ENCODE measurements at regions not wholly inside any gene's neighbourhood (a gene's known extent, or its start where the extent isn't known, plus 50 kb on each side); places are given as distances from the start of the nearest gene placed in this dataset.
A peak's percentile ranks its signal among the peaks of the same experiment; 100 is the strongest.

GRCh38 chr1:228955691-228956090 lies 220.4 kb downstream of the RHOU start:
- no peak for DNase-seq (ENCODE audit: extremely low spot score, unreplicated experiment)
- Mint-ChIP-seq H3K4me3 (peak overlapping the region; percentile 14), H3K36me3 (peaks cover 5% of the 10 kb centered on the region), H3K27me3 (no peaks in the 10 kb centered on the region), H3K9me3 (peaks cover 12% of the 10 kb centered on the region), H3K4me1 (ENCODE audit: unreplicated experiment) (peaks cover 29% of the 10 kb centered on the region), H3K27ac (peak overlapping the region; percentile 68)
- TF ChIP-seq CTCF (conservative IDR thresholded peaks at IDR 0.05) = no peak

- TF ChIP-seq CTCF (conservative IDR thresholded peaks at IDR 0.05) = no peak
- no peaks in the 10 kb centered on the region for H3K27me3 Mint-ChIP-seq
- no peak overlapping the region for H3K4me3 Mint-ChIP-seq
- H3K4me1 Mint-ChIP-seq (ENCODE audit: unreplicated experiment) = peaks cover 29% of the 10 kb centered on the region
- H3K9me3 Mint-ChIP-seq = peaks cover 12% of the 10 kb centered on the region
- H3K27ac Mint-ChIP-seq = peak overlapping the region; percentile 68
- peaks cover 5% of the 10 kb centered on the region for H3K36me3 Mint-ChIP-seq
- DNase-seq (ENCODE audit: extremely low spot score, unreplicated experiment) = no peak
These were observed 221.6 kb downstream of the RHOU start for GRCh38 chr1:228956864-228957263.

DNA sequence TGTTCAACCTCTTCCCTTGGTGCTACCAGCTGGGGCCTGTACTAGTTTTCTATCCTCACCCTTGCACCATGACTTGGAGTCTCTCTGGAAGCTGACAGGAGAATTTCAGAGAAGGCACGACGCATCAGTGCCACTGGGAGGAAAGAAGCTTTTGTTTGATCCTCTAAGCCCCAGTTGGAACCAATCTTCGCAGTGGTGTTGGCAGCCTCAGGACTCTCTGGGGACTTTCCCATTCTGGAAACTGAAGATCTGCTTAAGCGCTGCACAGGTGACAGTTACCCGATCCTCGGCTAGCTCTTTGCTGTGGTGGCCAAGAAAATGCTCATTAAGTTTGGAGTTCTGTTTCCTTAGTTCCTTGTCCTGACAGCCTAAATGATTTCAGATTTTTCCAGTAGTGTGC lies 222.3 kb downstream of the RHOU start:
- Mint-ChIP-seq H3K4me1 (ENCODE audit: unreplicated experiment) (peaks cover 29% of the 10 kb centered on the region), H3K27me3 (no peaks in the 10 kb centered on the region), H3K27ac (peak overlapping the region; percentile 44), H3K4me3 (no peak overlapping the region), H3K9me3 (peaks cover 12% of the 10 kb centered on the region), H3K36me3 (peaks cover 5% of the 10 kb centered on the region)
- TF ChIP-seq CTCF (conservative IDR thresholded peaks at IDR 0.05) = no peak
- DNase-seq (ENCODE audit: extremely low spot score, unreplicated experiment) = no peak

DNA sequence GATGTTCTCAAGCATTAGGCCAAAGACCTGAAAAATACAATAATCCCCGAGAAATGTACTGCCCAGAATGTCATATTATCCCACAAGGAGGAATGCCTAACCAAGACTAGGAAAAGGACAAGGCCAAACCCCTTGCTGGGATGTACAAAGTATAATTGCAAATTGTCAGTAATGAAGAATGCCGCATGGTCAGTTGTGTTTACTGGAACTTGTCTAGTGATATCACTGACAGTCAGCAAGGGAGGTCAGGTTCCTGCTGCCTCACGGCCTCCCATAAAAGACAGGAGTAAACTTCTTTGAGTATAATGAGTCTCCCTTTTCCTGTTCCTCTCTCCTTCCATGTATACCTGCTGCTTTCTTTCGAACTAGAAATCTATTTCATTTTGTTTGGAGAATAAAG lies 222.8 kb downstream of the RHOU start:
- Mint-ChIP-seq H3K4me3 (no peak overlapping the region), H3K36me3 (peaks cover 5% of the 10 kb centered on the region), H3K27ac (peak overlapping the region; percentile 44), H3K9me3 (peaks cover 12% of the 10 kb centered on the region), H3K4me1 (ENCODE audit: unreplicated experiment) (peaks cover 28% of the 10 kb centered on the region), H3K27me3 (no peaks in the 10 kb centered on the region)
- no peak for DNase-seq (ENCODE audit: extremely low spot score, unreplicated experiment)
- TF ChIP-seq CTCF (conservative IDR thresholded peaks at IDR 0.05) = no peak

DNA sequence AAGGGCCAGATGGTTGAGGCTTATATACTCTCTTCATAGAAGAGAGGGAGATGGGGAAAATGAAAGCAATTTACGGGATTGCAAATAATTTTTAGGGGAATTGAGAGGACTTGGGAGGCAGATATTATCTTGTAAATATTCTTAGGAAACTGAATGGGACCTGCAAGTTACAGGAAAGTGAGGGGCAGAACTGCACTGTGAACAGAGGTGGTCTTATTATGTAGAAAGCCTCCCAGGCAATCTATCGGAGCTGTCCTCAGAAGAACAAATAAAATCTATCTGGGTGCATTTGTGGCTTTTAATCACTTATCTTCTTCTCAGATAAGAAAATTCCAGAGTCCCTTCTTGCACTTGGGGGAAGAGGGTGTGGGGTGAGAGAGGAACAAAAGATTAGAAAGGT lies 223.5 kb downstream of the RHOU start:
- Mint-ChIP-seq H3K36me3 (peaks cover 5% of the 10 kb centered on the region), H3K9me3 (peaks cover 12% of the 10 kb centered on the region), H3K4me3 (no peak overlapping the region), H3K27me3 (no peaks in the 10 kb centered on the region), H3K4me1 (ENCODE audit: unreplicated experiment) (peaks cover 29% of the 10 kb centered on the region), H3K27ac (peak overlapping the region; percentile 26)
- TF ChIP-seq CTCF (conservative IDR thresholded peaks at IDR 0.05) = no peak
- no peak for DNase-seq (ENCODE audit: extremely low spot score, unreplicated experiment)

- Mint-ChIP-seq H3K36me3 (peaks cover 5% of the 10 kb centered on the region), H3K4me3 (no peak overlapping the region), H3K27ac (peak overlapping the region; percentile 53), H3K27me3 (no peaks in the 10 kb centered on the region), H3K4me1 (ENCODE audit: unreplicated experiment) (peaks cover 41% of the 10 kb centered on the region), H3K9me3 (peaks cover 4% of the 10 kb centered on the region)
- no peak for DNase-seq (ENCODE audit: extremely low spot score, unreplicated experiment)
- TF ChIP-seq CTCF (conservative IDR thresholded peaks at IDR 0.05) = no peak
These were observed 225.4 kb downstream of the RHOU start for GRCh38 chr1:228960705-228961104.

Data from type B pancreatic cell (in vitro differentiated cells).